ENCODE measurements at regions not wholly inside any gene's neighbourhood (a gene's known extent, or its start where the extent isn't known, plus 50 kb on each side); places are given as distances from the start of the nearest gene placed in this dataset.
"Not testable (repeated sequence)": the region's sequence is repeated elsewhere in the genome, so short reads cannot be mapped to it uniquely, and the experiment has no call there.

DNA sequence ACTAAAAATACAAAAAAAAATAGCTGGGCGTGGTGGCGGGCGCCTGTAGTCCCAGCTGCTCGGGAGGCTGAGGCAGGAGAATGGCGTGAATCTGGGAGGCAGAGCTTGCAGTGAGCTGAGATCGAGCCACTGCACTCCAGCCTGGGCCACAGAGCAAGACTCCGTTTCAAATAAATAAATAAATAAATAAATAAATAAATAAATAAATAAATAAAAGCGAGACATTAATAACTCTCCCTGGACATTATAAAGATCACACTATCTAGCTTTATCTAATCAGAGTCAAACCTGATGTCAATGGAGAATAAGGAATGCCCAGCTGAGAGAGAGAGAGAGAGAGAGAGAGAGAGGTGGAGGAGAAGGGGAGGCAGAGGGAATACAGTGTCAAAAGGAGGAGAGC lies 476.2 kb downstream of the FBXO15 start:
- FAIRE-seq: not testable (repeated sequence)

DNA sequence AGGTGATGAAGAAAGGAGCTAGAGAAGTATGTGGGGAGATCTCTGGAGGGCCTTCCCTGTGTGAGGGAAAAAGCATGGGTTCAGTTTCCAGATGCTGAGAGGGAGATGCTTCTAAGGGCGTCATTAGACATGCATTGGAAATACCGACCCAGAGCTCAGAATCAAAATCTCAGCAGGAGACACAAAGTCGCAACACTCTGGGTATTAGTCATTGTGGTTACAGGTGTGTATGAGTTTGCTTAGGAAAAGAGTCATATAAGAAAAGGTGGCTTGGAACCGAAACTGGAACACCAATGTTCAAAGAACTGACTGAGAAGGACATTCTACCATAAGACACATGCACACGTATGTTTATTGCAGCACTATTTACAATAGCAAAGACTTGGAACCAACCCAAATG lies 477.1 kb downstream of the FBXO15 start:
- no peak for FAIRE-seq

DNA sequence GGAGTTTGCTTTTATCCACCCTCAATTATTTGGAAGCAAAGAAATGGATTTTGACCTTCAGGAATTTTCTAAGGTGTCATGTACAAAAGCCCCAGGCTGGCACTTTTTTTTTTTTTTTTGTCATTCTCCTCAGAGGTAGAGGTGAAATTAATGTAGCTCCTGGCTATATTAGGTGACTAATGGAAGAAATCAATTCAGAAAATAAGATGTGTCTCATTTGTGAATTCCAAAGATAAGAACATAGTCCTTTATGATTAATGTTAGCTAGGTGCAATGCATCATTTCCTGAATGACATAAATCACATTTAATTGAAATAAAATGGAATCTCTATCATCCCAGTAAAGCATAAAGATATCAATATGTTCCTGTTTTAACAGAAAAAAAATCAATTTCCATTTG lies 477.6 kb downstream of the FBXO15 start:
- FAIRE-seq: no peak

DNA sequence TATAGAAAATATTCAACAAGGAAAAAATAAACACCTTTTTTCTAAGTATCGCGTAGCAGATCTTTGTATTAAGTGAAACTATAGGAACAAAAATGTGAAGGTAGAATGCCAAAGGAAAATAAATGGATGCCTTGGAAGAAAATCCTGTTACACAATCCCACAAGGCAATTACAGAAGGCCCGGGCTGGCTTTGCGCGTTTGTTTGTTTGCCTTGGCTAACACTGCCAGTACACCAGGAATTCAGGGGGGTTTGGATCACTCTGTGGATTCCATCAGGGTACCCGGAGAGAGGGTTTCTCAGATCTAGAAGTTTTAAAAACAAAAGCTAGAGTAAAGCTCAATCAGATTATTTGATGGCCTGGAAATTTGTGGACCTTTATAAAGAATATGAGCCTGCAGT lies 478.3 kb downstream of the FBXO15 start:
- FAIRE-seq: no peak

DNA sequence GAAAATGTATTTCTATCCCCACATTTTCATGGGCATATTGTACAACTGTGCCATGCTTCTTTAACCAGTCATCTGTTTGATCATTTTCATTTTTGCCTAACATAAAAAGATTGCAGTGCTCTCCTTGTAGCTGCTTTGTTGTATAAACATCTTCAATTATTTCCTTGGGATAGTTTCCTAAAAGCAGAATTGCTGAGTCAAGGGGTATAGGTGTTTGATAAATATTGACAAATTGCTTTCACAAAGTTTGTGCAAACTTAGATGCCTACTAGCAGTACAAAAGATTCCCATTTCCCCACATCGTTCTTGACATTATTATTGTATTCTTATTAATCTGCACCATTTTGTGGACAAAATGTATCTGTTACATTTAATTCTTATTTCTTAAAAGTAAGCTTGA lies 479.6 kb downstream of the FBXO15 start:
- FAIRE-seq: no peak

DNA sequence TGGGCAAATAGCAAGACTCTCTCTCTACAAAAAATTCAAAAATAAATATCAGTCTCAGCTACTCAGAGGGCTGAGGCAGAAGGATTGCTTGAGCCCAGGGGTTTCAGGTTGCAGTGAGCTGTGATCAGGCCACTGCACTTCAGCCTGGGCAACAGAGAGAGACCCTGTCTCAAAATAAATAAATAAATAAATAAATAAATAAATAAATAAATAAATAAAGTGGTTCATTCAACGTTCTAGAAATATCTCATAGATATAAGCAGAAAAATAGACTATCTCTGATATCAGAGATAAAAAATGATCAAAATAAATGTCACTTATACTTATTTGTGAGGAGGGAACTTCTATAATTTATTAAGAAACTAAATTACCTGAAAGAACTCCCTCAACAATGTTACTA lies 480.9 kb downstream of the FBXO15 start:
- FAIRE-seq: no peak

DNA sequence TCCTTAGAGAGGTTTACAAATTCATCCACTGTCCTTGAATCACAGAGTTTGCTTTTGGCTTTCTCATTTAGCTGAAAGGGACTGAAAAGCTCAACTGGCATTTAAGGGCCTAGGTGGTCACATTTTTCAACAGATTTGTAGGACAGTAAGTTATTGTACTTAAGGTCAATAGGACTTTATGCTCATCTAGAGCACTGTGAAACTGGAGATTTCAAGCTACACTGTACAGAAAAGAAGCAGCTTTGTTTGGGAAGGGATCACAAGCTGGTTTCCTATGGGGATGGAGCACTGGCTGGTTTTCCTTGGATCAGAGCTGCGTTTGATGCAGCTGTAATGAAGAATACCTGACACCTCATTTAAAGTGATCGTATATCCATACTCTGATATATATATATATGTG lies 482.7 kb downstream of the FBXO15 start:
- FAIRE-seq: no peak

DNA sequence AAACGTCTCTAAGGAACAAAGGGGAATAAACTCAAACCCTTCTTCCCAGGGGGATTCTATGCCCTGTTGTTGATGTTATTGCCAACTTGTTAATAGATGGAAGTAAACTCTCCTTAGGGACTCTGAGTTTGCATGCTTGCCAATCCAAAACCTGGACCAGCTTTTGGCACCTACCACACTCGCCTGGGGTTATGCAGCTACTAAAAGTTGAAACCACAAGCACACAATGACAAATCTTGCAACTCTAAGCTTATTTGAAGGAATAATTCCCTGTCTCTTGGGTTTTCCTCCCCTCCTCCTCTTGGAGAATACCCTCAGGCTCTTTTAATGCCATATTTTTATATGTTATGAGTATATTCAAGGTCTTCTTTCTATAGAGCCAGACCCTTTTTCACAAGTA lies 484.1 kb downstream of the FBXO15 start:
- FAIRE-seq: no peak

DNA sequence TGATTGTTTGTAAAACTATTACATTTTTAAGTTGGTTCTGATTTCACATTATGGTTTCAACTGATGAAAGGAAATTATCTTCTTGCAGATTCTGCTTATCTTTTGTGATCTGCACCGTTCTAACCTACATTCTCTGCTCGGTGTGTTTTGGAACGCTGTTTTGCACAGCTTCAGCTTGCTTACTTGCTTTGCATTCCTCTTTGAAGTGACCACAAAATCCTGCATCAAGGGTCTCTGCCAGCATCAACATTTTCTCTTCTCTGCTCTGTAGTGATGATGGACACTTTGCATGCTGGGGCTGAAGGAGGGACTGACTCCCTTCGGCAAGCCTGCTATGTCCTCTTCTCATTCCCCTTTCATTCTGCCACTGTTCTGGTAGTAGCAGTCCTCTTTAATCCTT lies 485.2 kb downstream of the FBXO15 start:
- FAIRE-seq: no peak

DNA sequence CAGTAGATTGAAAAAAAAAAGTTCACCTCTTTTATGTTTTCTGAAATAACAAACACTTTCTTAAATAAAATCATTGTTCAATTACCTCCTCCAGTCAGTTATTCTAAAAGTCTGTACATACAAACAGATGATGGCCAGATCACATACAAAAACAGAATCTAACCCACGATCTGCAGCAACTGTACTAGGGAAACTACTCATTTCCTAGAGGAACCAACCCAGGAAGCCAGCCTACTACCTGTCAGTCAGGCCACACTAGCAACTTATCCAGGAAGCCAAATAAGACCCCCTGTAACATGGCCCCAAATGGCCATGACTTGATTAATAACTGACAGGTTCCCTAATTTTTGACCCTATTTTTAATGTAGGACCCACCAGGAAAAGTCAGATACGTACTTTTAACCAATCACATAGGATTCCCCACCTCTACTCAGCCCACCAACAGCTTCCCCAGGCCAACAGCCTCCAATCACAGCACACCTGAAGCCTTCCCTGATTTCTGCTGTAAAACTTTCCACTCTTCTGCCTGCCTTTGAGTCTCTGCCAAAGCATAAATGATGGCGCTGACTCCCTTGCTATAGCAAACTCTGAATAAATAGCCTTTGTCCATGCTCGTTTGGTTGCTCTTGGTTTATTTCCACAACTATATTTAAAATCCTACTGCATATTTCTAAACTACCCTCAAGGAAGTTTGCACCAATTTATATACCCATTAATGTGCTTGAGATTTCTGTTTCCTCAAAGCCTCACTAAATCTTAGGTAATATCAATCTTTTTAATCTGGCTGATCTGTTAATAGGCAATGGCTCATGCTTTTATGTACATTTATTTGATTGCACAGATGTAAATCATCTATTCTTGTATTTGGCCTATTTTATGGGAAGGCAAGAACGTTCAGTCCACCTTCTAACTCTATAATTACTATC lies 486.4 kb downstream of the FBXO15 start:
- no peak for FAIRE-seq

DNA sequence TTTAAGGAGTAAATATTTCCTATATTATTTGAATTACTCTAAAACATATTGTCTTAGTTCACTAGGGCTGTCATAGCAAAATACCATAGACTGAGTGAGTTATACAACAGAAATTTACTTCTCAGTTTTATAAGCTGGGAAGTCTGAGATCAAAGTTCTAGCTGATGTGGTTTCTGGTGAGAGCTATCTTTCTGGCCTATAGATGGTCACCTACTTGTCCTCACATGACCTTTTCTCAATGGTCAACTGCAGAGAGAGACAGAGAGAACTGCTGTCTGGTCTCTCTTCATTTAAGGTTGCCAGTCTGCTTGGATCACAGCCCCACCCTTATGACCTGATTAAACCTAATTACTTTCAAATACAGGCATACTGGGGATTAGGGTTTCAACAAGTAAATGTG lies 490.9 kb downstream of the FBXO15 start:
- FAIRE-seq: no peak

DNA sequence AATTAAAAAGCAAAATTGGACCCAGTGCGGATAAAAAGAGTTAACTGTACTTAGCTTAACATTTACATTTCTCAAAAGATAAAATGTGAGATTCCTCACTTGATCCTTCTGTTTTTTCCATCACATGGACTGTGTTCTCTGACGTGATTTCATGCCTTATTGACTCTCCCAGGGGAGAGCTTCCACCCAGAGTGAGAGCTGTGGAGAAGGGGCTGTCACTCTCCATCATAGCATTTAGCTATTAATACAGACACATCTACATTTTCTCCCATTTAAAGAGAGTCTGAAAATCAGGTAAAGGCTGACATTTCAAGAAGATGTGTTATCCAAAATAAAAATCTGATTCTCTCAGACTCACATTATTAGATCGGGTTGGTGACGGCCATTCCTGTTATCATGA lies 493.8 kb downstream of the FBXO15 start:
- FAIRE-seq: no peak

DNA sequence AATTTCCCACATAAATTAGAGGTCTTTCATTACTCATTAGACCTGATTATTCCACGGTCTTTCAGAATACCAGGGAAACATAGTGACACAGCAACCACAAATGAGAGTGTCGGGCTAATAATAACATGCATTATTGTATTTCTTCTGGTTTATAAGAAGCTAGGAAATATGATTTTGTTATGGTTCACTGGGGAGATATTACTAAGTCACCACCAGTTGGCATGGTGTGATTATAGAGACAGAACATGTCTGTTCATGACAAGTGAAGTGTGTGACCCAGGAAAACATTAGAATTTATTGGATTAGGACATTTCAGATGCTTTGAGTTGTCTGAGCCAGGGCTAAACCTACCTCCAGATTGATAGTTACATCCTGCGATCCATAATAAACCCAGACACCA lies 494.4 kb downstream of the FBXO15 start:
- FAIRE-seq: no peak

DNA sequence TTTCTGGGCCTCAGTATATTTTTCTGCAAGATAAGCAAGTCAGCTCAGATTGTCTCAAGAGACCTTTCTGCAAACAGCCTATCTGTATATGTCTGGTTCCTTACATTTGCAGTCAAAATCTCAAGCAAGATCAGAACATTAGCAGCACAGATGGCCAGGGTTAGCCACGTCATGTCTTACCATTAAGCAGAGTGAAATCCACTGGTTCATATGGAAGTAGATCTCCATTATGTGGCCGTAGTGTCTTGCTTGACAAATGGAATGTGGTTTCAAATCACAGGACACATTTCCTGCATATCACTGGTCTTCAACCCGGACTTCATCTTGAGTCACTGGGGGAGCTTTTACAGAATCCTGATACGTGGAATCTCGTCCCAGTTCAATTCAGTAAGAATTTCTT lies 500.2 kb downstream of the FBXO15 start:
- FAIRE-seq: no peak

DNA sequence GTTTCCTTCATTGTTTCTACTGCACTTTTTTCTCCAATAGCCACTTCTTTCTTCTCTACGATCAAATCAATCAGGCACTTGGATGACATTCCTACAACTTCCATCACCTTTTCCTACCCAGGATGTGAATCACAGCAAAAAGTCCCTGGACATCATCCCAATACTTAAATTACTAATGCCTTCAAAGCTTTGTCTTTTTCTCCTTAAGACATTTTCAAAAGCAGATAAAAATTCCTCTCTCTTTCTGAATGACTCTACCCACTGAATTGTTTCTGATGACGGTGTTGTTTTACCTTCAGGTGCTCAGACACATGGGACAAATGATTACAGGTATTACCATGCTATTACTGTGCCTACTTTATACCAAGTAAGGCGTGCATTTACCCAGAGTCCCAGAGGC lies 500.9 kb downstream of the FBXO15 start:
- FAIRE-seq: no peak

DNA sequence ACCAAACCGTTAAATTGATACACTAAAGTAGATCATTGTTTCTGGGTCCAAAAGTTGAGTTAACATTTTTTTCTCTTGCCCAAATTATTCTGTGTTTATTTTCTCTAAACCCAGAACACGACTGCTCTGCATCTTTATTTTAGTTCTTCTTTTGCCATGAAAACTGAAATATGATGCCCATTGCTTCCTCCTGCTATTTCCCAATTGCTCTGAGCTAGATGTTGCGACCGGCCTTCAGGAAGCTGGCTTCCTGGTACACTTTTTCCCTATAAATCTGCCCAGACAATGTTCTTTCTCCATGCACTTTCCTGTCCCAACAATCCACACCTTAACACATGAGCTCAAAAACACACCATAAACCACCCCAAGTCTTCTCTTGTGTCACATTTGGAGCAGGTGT lies 501.4 kb downstream of the FBXO15 start:
- no peak for FAIRE-seq

DNA sequence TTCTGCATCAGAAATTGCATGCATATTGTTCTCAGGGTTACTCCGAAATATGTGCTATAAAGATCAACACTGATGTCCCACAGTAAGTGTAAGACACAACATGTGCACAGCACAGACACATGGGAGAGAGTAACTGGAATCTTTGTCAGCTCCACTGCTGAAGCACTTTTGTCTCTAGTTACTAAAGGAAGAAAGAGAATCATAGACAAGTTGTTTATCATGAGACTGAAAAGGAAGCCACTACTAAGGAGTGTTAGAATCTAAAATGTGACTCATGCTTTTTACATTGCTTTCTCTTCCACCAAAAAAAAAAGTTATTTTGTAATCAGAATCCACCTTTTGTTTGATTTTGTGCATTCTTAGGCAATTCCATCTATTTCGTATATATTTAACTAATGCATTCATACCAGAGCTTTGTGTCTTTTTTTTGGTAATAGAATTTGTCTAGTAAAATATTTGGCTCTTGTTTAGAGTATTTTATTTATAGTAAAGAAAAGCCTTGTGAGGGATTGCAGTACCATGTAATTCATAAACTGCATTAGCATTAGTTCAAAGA lies 502.4 kb downstream of the FBXO15 start:
- FAIRE-seq: no peak

DNA sequence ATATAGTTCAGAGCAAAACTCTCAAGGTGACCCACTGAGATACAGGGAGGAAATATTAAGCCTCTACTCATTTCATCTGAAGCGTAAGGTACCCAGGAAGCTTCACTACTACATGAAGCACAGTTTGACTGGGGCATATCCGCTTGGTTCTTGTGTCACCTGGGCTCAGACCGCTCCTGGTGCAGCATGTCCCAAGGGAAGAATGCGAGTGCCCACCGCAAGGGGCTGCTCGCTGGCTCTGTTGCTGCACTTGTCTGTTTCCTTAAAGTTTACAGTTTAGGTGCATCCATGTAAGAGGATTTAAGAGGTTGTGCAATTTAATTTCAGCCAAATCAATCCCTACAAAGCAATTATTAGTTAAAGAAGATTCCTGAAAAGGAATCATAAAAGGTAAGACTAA lies 507.8 kb downstream of the FBXO15 start:
- no peak for FAIRE-seq

DNA sequence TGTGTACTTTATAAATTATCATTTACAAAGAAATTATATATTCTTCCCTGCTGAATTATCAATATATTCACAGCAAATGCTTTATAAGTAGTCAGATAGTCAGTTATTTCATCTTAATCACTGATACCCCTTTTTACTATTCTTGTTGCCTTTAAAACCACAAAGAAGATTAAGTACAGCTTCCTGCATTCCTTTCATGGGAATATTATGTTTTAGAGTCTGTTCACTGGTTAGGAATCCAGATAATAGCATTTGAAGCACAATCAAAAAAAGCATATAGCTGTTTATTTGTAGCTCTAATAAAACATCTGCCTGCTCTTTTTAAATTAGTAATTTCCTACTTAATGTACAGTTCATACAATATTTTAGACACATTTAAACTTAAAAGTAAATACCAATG lies 508.9 kb downstream of the FBXO15 start:
- FAIRE-seq: no peak

DNA sequence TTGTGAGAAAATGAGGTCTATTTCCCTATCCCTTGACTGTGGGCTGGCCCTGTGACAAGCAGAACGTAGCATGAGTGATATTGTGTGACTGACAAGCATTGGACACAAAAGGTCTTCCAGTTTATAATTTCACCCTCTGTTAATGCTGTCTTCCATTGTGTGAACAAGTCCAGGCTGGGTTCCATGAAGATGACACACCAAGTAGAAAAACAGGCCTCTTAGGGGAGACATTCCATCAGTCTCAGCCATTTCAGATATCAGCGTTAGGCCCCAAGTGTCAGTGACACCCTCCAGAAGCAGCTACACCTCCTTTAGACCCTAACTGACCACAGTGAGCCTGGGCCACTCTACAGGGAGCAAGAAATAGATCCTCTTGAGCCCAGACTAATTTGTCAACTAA lies 511.3 kb downstream of the FBXO15 start:
- FAIRE-seq: no peak

DNA sequence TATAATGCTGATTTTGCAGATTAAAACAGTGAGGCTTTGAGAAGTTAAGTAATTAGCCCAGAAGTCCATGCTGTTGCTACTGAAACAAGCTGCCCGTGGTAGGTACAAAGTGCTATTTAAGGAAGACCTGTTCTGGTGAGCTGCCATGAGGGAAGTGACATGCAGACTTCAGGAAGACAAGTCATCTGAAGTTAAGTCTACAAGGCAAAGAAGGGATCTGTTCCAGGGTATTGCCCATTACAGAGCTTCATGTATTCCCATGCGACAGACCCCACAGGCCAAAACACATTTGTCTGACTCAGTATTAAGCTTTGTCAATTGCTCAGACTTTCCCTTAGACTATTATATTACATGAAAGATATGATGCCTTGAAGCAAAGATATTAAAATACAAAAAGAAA lies 520.8 kb downstream of the FBXO15 start:
- no peak for FAIRE-seq

DNA sequence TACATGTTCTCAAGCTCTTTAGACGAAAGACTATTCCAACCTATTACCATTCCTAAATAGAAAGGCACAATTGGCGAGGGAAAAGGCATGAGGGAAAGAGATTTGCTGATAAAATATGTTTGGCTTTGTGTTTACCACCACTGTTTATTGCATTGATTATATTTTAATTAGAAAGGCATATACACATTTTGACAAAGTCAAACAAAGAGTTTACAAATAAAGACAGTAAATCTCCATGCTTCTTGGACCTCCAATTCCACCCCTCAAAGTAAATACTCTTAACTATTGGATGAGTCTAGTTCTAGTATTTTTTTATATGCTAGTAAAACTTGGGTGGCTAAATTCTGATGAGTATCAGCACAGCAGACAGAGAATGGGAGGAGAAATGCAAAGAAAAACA lies 521.4 kb downstream of the FBXO15 start:
- FAIRE-seq: no peak

DNA sequence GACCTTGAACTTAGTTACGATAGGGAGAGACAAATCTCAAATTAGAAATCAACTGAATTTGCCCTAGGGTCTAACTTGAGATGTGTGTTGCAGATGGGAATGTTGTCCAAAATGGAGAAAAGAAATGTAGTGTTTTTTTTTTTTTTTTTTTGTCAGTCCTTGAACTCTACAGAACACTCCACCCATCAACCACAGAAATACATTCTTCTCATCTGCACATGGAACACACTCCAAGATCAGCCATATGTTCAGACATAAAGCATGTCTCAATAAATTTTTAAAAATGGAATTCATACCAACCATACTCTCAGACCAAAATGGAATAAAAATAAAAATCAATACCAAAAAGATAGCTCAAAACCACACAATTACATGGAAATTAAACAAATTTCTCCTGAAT lies 526.5 kb downstream of the FBXO15 start:
- no peak for FAIRE-seq

DNA sequence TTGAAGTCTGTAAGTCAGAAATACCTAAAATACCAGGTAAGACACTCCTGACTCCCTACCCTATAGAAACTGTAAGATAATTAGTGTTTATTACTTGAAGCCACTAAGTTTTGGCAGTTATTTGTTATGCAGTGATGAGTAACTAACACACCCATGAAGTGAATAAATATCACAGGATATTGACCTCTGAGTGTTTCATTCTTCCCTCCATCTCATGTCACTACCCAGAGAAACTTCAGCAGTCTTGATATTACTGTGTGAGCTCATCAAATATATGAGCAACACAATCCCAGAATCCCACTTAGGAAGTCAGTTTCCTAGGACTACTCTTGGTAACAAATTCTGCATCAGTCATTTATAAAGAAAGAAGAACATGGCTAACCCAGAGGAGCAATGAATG lies 529.7 kb downstream of the FBXO15 start:
- no peak for FAIRE-seq

DNA sequence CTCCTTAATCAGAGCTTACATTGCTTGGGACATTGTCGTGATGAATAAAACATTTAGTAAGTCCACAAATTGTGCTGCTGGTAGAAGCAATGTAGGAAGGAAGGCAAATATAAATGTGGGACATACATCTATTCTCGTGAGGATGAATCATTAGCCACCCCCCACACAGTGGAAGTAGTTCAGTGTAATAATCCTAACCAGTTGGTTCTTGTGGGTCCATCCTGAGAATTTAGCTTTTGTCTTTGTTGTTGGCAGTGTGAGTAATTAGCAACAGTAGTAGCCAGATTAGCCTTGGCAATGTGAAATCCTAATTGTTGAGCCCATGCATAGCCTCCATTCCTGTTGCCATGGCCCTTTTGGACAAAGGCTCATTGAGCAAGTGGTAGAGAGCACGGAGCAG lies 532.1 kb downstream of the FBXO15 start:
- FAIRE-seq: no peak
